ENCODE measurements at regions not wholly inside any gene's neighbourhood (a gene's known extent, or its start where the extent isn't known, plus 50 kb on each side); places are given as distances from the start of the nearest gene placed in this dataset.

DNA sequence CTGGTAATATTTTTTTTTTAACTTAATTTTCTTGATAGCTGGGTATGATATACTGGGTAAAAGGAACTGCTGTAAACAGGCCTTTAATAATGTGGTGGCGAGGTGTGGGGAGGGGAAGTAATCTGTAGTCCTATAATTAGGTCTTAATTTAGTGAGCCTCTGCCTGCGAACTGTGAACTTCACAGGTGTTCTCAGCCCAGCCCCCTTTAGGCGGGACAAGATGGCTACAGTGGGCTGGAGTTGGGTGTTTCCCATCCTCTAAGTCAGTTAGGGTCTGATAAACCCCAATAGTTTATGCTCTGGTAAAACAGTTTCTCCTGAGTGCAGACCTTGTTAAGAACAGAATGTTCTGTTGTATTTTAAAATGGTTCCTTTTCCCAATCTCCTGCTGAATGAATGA, 97.6 kb upstream of the SERP2 start:
- DNase-seq (ENCODE audit: extremely low spot score) = no peak
- TF ChIP-seq ELF4 (IDR thresholded peaks at IDR 0.05) (no peak), L3MBTL2 (conservative IDR thresholded peaks at IDR 0.05) (no peak), FOXM1 (IDR thresholded peaks at IDR 0.05; ENCODE audit: borderline replicate concordance) (no peak), NFRKB (IDR thresholded peaks at IDR 0.05) (no peak), BHLHE40 (IDR thresholded peaks at IDR 0.05; ENCODE audit: borderline replicate concordance) (no peak)
- ChIA-PET POLR2A (no interaction called here), CTCF (no interaction called here)

DNA sequence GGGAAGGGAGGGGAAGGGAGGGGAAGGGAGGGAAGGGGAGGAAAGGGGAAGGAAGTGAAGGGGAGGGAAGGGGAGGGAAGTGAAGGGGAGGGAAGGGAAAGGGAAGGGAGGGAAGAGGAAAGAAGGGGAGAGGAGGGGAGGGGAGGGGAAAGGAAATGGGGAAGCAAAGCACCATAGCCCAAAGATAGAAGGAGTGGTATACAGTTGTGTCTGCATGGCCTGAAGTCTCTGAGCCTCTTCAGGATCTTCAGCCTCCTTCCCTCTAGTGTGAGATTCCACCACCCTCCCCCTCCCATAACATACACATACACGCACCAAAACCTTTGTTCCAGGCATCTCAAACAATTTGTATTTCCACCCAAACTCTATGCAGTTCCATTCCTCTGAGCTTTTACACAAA, 96.2 kb upstream of the SERP2 start:
- DNase-seq (ENCODE audit: extremely low spot score) = no peak
- TF ChIP-seq, protein P1, sequence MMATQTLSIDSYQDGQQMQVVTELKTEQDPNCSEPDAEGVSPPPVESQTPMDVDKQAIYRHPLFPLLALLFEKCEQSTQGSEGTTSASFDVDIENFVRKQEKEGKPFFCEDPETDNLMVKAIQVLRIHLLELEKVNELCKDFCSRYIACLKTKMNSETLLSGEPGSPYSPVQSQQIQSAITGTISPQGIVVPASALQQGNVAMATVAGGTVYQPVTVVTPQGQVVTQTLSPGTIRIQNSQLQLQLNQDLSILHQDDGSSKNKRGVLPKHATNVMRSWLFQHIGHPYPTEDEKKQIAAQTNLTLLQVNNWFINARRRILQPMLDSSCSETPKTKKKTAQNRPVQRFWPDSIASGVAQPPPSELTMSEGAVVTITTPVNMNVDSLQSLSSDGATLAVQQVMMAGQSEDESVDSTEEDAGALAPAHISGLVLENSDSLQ (IDR thresholded peaks at IDR 0.05) = no peak
- no peak for TF ChIP-seq NFRKB (IDR thresholded peaks at IDR 0.05)
- no peak for TF ChIP-seq ARNT (IDR thresholded peaks at IDR 0.05)
- TF ChIP-seq CTBP1 (IDR thresholded peaks at IDR 0.05; ENCODE audit: borderline replicate concordance) = no peak
- TF ChIP-seq FOXA1 (IDR thresholded peaks at IDR 0.05) = no peak
- no peak for TF ChIP-seq LEF1 (IDR thresholded peaks at IDR 0.05; ENCODE audit: borderline replicate concordance)
- no peak for TF ChIP-seq SUZ12 (IDR thresholded peaks at IDR 0.05)
- no peak for TF ChIP-seq ZNF384 (IDR thresholded peaks at IDR 0.05)
- no peak for TF ChIP-seq TARDBP (IDR thresholded peaks at IDR 0.05)
- POLR2A ChIA-PET = no interaction called here
- CTCF ChIA-PET = no interaction called here

DNA sequence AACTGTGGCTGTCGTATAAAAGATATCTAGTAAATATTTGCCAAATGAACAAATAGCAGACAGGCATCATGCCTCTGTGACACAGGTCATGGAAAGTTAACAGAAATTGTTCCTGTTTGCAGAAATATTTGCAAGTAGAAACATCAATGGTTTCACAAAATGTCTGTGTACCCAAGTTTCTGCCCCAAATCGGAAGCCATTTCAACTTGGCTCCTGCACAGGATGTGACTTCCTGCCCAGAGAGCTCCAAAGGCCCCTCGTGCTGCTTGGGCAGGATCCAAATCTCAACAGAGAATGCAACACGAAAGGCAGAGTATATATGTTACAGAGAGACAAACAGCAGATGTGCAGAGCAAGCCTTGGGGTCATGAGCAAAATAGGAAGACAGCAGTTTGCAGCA, 95.5 kb upstream of the SERP2 start:
- POLR2A ChIA-PET = no interaction called here
- DNase-seq (ENCODE audit: extremely low spot score) = no peak
- no peak for TF ChIP-seq FOXM1 (IDR thresholded peaks at IDR 0.05; ENCODE audit: borderline replicate concordance)
- no peak for TF ChIP-seq CTBP1 (IDR thresholded peaks at IDR 0.05; ENCODE audit: borderline replicate concordance)
- no peak for TF ChIP-seq LEF1 (IDR thresholded peaks at IDR 0.05; ENCODE audit: borderline replicate concordance)
- TF ChIP-seq, protein P1 (IDR thresholded peaks at IDR 0.05) = no peak
- no peak for TF ChIP-seq TARDBP (IDR thresholded peaks at IDR 0.05)
- no peak for TF ChIP-seq NFRKB (IDR thresholded peaks at IDR 0.05)
- TF ChIP-seq FOXA1 (IDR thresholded peaks at IDR 0.05) = no peak
- TF ChIP-seq HDGF (IDR thresholded peaks at IDR 0.05; ENCODE audit: borderline replicate concordance) = no peak
- no peak for TF ChIP-seq L3MBTL2 (conservative IDR thresholded peaks at IDR 0.05)
- no peak for TF ChIP-seq SP1 (IDR thresholded peaks at IDR 0.05)
- no peak for TF ChIP-seq BHLHE40 (IDR thresholded peaks at IDR 0.05; ENCODE audit: borderline replicate concordance)
- TF ChIP-seq ZNF384 (IDR thresholded peaks at IDR 0.05) = no peak
- no peak for TF ChIP-seq ARNT (IDR thresholded peaks at IDR 0.05)
- no peak for TF ChIP-seq SUZ12 (IDR thresholded peaks at IDR 0.05)
- TF ChIP-seq FOXK2 (IDR thresholded peaks at IDR 0.05) = no peak
- TF ChIP-seq ELF4 (IDR thresholded peaks at IDR 0.05) = no peak

DNA sequence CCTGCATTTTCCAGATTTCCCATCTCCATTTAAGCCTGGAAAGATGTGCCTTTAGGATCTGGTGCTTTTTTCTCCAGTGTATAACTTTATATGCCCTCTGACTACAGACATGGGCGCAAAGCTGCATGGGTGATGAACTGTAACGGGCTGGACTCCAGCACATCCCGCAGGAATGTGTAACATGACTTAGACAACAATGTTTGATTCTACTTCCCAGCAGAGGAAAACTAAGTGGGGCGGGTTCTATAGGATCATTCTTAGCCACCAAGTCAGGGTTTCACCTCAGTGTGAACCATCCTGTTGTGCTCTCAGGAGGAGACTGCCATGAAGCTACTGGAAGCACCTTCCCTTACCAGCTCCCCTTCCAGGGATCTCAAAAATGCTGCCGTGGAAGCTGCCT, 93.2 kb upstream of the SERP2 start:
- DNase-seq (ENCODE audit: extremely low spot score) = no peak
- CTCF ChIA-PET = no interaction called here
- POLR2A ChIA-PET = no interaction called here
- no peak for TF ChIP-seq FOXA1 (IDR thresholded peaks at IDR 0.05)
- no peak for TF ChIP-seq TARDBP (IDR thresholded peaks at IDR 0.05)
- TF ChIP-seq LEF1 (IDR thresholded peaks at IDR 0.05; ENCODE audit: borderline replicate concordance) = no peak
- TF ChIP-seq HDGF (IDR thresholded peaks at IDR 0.05; ENCODE audit: borderline replicate concordance) = no peak
- TF ChIP-seq ELF4 (IDR thresholded peaks at IDR 0.05) = no peak
- no peak for TF ChIP-seq SUZ12 (IDR thresholded peaks at IDR 0.05)
- TF ChIP-seq SP1 (IDR thresholded peaks at IDR 0.05) = no peak
- TF ChIP-seq, protein P1 (IDR thresholded peaks at IDR 0.05) = no peak
- TF ChIP-seq L3MBTL2 (conservative IDR thresholded peaks at IDR 0.05) = no peak
- TF ChIP-seq ZNF384 (IDR thresholded peaks at IDR 0.05) = no peak
- TF ChIP-seq NFRKB (IDR thresholded peaks at IDR 0.05) = no peak
- TF ChIP-seq FOXK2 (IDR thresholded peaks at IDR 0.05) = no peak
- no peak for TF ChIP-seq ARNT (IDR thresholded peaks at IDR 0.05)
- no peak for TF ChIP-seq FOXM1 (IDR thresholded peaks at IDR 0.05; ENCODE audit: borderline replicate concordance)
- no peak for TF ChIP-seq BHLHE40 (IDR thresholded peaks at IDR 0.05; ENCODE audit: borderline replicate concordance)
- TF ChIP-seq CTBP1 (IDR thresholded peaks at IDR 0.05; ENCODE audit: borderline replicate concordance) = no peak

More for the DNA sequence above, 95.5 kb upstream of the SERP2 start:
- CTCF ChIA-PET = no interaction called here

DNA sequence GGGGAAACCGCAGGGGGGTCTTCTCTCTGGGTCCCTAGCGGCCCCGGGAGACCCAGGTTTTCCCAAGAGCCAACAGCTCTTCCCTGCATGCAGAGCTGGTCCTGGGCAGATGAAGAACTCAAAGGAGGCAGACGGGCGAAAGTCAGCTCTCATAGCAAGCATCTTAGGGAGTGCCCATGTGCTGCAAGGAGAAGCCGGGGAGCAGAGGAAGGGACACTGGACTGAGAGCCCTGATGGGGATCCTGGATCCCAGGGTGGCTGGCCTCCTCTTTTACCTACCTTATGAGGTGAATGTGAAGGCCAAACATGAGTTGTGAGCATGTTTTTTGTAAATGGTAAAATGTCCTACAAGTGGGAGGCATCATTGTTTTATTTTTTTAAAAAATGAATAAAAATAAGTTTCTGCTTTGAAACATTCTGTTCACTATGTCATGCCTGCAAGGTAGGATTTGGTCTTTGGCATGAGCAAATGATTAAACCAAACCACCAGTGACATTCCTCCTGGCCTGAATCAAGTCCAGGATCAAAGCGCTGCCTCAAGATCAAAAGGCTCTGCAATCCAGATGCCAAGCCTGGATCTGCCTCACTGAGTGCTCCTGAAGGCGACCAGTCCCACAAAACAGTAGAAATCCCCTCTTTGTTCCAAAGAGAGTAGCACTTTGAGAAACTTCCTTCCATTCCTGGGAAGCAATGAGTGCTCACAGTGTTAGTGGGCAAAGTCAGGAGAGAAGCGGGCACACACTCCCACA, 92.2 kb upstream of the SERP2 start:
- no peak for TF ChIP-seq ELF4 (IDR thresholded peaks at IDR 0.05)
- no peak for TF ChIP-seq FOXM1 (IDR thresholded peaks at IDR 0.05; ENCODE audit: borderline replicate concordance)
- no peak for TF ChIP-seq FOXA1 (IDR thresholded peaks at IDR 0.05)
- no peak for TF ChIP-seq LEF1 (IDR thresholded peaks at IDR 0.05; ENCODE audit: borderline replicate concordance)
- TF ChIP-seq NFRKB (IDR thresholded peaks at IDR 0.05) = no peak
- no peak for DNase-seq (ENCODE audit: extremely low spot score)
- ChIA-PET POLR2A (no interaction called here), CTCF (no interaction called here)

DNA sequence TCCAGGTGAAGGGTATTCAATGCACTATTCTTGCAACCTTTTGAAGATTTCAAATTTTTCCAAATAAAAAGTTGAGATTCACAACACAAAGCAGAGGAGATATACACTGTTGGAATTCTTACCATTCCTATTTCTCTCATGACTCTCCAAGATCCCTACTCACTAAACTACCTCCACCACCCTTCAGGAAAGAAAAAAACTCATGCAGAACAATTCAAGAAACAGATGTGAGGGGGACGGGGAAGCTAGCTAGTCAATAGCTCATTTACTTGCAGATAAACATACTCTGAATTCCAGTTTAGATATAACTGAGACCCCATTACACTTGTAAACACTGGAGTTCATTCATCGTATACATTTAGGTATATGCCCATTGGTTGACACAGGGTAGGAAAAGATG, 90.0 kb upstream of the SERP2 start:
- TF ChIP-seq BHLHE40 (IDR thresholded peaks at IDR 0.05; ENCODE audit: borderline replicate concordance) (no peak), L3MBTL2 (conservative IDR thresholded peaks at IDR 0.05) (no peak), SUZ12 (IDR thresholded peaks at IDR 0.05) (no peak), LEF1 (IDR thresholded peaks at IDR 0.05; ENCODE audit: borderline replicate concordance) (no peak), FOXA1 (IDR thresholded peaks at IDR 0.05) (no peak), SP1 (IDR thresholded peaks at IDR 0.05) (no peak), NFRKB (IDR thresholded peaks at IDR 0.05) (no peak), CTBP1 (IDR thresholded peaks at IDR 0.05; ENCODE audit: borderline replicate concordance) (no peak), ZNF384 (IDR thresholded peaks at IDR 0.05) (no peak), FOXM1 (IDR thresholded peaks at IDR 0.05; ENCODE audit: borderline replicate concordance) (no peak), TARDBP (IDR thresholded peaks at IDR 0.05) (no peak), FOXK2 (IDR thresholded peaks at IDR 0.05) (no peak), ARNT (IDR thresholded peaks at IDR 0.05) (no peak), HDGF (IDR thresholded peaks at IDR 0.05; ENCODE audit: borderline replicate concordance) (no peak), ELF4 (IDR thresholded peaks at IDR 0.05) (no peak)
- TF ChIP-seq, protein P1 (IDR thresholded peaks at IDR 0.05) = no peak
- CTCF ChIA-PET = no interaction called here
- no peak for DNase-seq (ENCODE audit: extremely low spot score)
- POLR2A ChIA-PET = no interaction called here
